Inflammatory macrophage treated with lipopolysaccharide for 1 hour (primary cell): ENCODE measurements at regions not wholly inside any gene's neighbourhood (a gene's known extent, or its start where the extent isn't known, plus 50 kb on each side); places are given as distances from the start of the nearest gene placed in this dataset.

Source experiments
- DNase-seq, 2 donors: peaks; one replicate each; pipeline ENCODE4 v3.0.0-alpha.2; 2020 to 2022

DNA sequence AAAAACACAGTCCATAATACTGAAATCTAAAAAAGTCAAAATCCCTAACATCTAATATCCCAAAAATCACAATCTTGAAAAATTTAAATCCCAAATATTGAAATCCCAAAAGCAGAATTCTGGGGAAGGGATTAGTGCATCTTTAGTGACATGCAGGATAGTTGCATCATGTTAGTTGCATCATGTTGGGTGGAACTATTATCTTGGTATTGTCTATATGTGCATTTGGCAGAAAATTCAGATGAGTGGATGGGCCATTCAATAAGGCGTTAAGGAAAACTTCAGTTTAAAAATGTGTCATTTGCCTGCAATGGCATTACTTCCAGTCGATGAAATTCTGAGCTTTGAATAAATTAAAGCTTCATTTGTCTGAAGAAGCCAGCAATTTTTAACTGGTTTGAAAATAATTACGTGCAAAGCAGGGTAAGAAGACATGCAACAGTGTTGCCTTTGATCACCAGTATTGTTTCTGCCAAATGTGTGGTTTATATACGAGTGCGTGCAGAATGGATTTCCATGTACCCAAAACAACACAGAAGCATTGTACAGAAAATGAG is 221.4 kb upstream of the NFE2L3 start:
- no peak for DNase-seq

- DNase-seq, result no peak
Observed at GRCh38 chr7:25931156-25931555, 220.8 kb upstream of the NFE2L3 start.

DNA sequence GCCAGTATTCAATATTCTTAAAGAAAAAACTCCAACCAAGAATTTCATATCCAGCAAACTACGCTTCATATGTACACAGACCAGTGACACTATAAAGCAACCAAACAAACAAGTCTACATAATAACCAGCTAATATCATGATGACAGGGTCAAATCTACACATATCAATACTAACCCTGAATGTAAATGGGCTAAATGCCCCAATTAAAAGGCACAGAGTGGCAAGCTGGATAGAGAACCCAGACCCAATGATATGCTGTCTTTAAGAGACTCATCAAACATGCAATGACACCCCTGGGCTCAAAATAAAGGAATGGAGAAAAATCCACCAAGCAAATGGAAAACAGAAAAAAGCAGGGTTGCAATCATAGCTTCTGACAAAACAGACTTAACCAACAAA is 218.1 kb upstream of the NFE2L3 start:
- DNase-seq, result no peak

DNA sequence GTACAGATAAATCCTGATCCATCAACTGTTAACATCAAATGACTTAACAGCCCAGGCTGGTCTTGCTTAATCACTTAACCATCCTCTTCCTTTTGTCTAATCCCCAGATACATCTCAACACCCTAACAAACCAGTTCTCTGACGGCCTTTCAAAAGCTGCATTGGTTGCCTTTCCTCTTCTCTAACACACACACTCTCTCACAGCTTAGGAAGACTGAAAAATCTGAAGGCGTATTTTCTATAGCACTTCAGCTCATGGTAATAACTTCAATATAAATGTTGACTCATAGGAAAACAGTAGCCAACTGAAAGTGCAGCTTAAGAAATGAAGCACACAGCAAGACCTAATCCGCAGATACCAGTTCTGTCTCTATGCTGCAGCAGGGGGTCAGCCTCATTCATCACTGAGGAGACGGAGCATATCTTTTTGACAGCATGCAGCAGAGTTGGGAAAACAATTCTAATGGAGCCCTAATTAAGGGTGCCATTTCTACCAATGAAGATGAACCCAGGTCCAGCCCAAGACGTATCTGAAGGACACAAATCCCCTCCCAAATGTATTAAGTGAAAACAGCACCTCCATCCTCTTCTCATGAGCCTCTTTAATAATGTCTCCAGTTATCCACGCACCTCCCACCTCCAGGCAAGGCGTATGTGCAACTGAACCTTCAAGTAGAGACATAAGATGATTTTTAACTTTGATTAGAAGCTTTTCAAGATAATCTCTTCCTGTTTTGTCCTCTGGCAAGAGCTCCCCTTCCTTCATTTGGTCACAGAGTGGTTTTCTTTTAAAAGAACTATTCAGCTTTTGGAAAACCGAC is 211.7 kb upstream of the NFE2L3 start:
- DNase-seq, result no peak

- DNase-seq, result no peak
Observed at GRCh38 chr7:25944777-25945515, 207.1 kb upstream of the NFE2L3 start.

DNA sequence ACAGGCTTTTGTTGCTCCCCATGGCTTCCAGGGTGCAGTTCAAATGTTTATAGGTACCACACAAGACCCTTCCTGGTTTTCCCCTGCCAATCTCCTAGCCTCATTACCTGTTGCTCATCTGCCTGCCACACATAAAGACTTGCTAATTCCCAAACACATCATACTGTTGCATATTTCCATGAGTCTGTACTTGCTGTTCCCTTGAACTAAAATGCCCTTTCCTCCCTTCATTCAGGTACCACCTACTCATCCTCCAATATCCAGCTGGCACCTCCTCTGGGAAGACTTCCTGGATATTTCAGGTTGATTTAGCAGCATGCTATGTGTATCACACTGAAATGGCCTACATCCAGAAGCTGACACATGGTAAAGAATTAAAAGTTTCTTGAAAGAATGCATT is 206.4 kb upstream of the NFE2L3 start:
- DNase-seq, result no peak

- DNase-seq, result no peak
Observed at GRCh38 chr7:25946181-25946580, 205.8 kb upstream of the NFE2L3 start.

- no peak for DNase-seq
Observed at GRCh38 chr7:25947669-25948516, 204.1 kb upstream of the NFE2L3 start.

- DNase-seq, result no peak
Observed at GRCh38 chr7:25949736-25950487, 202.1 kb upstream of the NFE2L3 start.

DNA sequence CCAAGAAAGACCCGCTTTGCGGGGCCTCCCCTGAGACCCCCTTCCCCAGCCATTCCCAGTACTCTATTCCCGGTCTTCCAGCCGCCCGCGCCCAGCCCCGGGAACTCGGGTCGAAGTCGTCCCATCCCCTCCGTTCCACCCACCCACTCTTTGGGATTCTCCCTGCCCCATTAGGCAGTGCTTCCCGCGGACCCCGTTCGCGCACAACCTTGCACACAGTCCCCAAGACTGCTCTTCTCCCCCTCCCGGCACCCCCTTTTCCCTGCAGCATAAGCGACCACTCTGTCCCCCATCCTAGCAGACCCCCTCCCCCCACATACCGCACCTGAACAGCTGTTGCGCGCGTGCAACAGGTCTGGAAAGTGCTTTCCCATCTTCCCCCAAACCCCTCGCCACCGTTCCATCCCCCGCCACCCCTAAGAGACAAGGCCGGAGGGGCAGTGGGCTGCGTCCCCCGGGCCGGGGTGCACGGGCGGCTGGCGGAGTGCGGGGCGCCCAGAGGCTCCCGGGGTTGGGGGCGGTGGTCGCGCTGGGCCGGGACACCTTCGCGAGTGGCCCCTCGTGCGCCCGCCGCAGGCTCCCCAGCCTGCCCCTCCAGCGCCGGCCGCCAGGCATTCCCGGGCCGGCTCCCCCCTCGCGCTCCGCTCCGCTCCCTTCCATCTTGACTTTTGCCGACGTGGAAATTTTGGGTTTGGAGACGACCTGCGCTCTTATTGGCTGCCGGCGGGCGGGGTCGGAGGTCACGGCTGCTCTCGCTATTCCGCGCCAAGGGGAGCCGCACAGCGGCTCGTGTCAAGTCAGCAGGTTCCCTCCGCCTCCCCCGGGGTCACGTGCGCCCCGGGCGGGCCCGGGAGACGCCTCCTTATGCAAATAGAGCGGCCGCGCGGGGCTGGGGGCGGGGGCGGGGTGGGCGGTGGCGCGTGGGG is 201.2 kb upstream of the NFE2L3 start:
- peak; percentile 44 to 46 for DNase-seq

DNA sequence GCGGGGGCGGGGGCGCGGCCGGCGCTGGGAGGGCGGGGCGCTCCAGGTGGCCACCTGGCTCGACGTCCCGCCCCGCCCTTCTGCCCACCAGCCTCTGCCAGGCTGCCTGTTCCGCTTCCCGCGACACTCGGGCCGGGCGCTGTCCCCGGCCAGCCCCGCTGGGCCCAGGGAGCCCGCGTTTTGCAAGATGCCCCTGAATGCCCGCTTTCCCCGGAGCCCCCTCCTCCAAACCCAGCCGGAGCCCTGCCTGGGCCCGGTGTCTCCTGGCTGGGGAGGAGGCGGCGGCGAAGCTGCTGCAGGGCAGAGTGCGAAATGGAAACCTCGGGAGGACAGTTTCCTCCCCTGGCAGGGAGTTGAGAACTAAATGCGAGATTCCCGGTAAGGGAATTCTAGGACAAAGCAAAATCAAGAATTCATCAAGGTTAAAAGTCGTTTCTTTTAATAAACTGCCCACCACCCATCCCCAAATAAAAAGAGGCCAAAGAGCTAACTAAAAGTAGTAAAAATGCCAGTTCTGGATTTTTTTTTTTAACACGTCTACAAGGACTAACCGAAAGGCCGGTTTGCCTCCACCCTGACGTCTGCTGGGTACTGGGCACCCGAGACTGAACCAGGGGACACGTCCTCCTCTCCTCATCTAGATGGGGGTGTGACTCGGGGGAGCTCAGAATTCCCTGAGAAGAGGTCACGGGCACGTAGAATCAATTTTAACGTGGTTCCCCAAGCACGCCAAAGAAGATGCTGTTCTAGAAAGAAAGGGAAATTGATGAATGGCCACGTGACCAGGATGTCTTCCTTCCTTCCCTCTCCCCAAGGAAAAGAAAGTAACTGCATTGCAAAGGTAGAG is 200.4 kb upstream of the NFE2L3 start:
- DNase-seq, result peak in 1 of 2 donors; percentile 7

- no peak for DNase-seq
Observed at GRCh38 chr7:25952261-25953057, 199.5 kb upstream of the NFE2L3 start.

DNA sequence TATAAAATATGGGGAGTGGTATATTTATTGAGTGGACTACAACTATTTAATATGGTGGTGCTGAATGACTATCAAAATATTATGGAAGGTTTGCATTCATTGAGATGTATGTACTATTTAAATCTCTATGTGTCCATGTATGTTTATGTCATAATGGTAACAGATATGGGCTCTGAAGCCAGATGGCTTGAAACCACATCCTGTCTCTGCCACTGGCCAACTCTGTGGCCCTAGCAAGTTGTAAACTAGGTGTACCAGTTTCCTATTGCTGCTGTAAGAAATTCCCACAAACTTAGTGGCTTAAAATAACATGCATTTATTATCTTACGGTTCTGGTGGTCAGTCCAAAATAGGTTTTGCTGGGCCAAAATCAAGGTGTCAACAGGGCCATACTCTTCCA is 198.1 kb upstream of the NFE2L3 start:
- DNase-seq, result no peak

DNA sequence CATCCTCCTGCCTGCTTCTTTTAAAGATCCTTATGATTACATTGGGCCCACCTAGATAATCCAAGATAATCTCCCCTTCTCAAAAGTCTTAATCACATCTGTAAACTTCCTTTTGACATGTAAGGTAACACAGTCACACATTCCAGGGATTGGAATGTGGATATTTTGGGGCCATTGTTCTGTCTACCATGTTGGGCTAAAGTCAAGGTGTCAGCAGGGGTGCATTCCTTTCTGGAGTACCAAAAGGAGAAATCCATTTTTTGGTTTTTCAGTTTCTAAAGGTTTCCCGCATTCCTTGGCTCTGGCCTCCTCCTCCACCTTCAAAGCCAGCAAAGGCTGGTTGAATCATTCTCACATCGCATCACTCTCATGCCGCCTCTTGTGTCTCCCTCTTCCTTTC is 197.6 kb upstream of the NFE2L3 start:
- DNase-seq, result no peak

GRCh38 chr7:25959168-25959734 is 192.7 kb upstream of the NFE2L3 start:
- no peak for DNase-seq

DNA sequence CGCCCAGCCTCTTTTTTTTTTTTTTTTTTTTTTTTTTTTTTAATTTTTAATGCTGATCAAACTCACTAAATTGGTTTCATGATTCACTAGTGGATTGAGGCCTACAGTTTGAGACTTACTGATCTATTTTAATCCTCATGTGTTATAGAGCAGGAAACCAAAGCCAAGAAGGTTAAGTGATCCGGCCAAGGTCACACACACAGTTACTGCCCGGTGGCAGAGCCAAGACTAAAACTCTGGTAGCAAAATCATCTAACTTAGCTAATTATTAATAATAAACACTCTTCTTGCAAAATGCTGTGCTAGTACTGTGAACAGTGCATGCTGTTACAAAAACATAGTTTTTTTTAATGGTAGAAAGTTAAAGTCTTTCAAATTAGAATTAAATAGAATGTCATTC is 188.3 kb upstream of the NFE2L3 start:
- no peak for DNase-seq

DNA sequence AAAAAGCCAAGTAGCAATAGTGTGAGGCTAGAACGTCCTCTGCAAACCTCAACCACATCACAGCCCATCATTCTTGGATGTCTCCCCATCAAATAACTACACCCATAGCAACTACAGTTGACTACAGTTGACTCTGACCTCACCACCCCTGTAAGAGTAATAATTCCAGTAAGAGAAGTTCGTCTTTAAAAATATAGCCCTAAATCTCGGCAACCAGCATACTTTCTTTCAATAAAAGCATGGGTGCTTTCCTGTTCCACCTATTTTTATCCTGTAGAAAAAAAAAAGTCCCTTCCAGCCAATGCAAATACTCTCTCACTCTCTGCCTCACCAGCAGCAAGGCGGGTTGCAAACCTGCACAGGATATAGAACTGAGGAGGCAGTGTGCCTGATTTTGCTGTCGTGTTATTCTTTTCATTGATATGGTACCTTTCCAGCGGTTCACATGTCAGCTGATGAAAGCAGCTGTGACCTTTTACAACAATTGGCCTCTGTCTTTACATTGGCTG is 187.5 kb upstream of the NFE2L3 start:
- no peak for DNase-seq

GRCh38 chr7:25965405-25966123 is 186.4 kb upstream of the NFE2L3 start:
- DNase-seq, result no peak
